GM21529 (cell line): ENCODE measurements at regions not wholly inside any gene's neighbourhood (a gene's known extent, or its start where the extent isn't known, plus 50 kb on each side); places are given as distances from the start of the nearest gene placed in this dataset.

Experiments used
- ATAC-seq: cut with Tn5 transposase; IDR thresholded peaks from one replicate; pipeline ENCODE4 v1.9.1; 2021; ENCODE audit not compliant: unreplicated experiment

DNA sequence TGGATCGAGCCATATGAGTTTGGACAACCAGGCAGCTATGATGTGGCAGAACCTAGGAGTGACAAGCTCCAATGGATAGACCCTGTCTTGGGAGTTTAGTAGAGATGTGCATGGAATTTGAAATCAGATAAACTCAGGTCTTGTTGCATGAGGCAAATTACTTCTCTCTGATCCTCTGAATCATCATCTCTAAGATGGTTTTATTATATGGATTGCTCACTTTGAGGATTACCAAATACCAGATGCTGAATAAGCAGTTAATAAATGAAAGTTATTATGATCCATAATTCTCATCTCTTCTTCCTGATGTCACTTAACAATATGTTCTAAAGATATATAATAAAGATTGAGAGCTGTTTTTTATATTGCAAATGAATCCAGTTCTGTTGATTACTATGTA lies 622.2 kb downstream of the NTRK3 start:
- no peak for ATAC-seq

GRCh38 chr15:87633525-87633924 lies 623.0 kb downstream of the NTRK3 start:
- no peak for ATAC-seq

DNA sequence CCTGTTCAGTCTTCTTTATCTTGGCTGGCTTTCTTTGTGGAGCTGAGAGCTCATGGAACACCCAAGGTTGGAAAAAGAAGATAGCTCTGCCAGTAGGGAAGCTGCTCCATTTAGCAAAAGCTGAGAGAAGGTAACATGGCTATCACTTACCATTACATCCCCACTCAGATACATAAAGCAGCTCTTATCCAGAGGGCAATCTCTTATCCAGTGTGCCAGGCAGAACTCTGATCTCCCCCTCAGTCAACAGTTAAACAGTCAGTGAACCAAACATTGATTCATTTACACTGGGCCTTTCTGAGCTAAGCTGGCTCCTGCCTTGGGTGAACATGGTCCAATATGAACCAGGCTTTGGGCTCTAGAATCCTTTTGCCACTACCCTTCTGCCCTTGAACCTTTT lies 624.2 kb downstream of the NTRK3 start:
- ATAC-seq = no peak

- no peak for ATAC-seq
These were observed 624.8 kb downstream of the NTRK3 start for GRCh38 chr15:87631775-87632174.

DNA sequence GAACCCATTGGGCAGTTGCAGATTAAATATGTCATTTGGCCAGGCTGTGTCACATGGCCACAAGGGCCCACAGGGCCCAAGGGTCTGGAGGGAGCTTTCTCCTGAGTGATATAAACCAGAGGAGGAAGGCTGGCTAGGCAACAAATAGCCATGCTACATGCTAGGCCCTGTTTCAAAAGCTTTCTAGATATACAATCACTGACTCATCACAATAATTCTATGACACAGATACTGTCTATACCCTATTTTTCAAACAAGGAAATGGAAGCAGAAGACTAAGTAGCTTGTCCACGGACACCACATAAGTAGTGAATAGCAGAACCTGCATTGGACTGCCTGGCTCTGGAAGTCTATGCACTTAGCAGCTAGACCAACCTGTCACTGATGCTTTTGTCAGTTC lies 625.4 kb downstream of the NTRK3 start:
- no peak for ATAC-seq

GRCh38 chr15:87628311-87628710 lies 628.2 kb downstream of the NTRK3 start:
- no peak for ATAC-seq

- ATAC-seq = no peak
These were observed 629.7 kb downstream of the NTRK3 start for GRCh38 chr15:87626860-87627259.

GRCh38 chr15:87623832-87624231 lies 632.7 kb downstream of the NTRK3 start:
- no peak for ATAC-seq

- ATAC-seq = no peak
These were observed 636.1 kb downstream of the NTRK3 start for GRCh38 chr15:87620393-87620792.

DNA sequence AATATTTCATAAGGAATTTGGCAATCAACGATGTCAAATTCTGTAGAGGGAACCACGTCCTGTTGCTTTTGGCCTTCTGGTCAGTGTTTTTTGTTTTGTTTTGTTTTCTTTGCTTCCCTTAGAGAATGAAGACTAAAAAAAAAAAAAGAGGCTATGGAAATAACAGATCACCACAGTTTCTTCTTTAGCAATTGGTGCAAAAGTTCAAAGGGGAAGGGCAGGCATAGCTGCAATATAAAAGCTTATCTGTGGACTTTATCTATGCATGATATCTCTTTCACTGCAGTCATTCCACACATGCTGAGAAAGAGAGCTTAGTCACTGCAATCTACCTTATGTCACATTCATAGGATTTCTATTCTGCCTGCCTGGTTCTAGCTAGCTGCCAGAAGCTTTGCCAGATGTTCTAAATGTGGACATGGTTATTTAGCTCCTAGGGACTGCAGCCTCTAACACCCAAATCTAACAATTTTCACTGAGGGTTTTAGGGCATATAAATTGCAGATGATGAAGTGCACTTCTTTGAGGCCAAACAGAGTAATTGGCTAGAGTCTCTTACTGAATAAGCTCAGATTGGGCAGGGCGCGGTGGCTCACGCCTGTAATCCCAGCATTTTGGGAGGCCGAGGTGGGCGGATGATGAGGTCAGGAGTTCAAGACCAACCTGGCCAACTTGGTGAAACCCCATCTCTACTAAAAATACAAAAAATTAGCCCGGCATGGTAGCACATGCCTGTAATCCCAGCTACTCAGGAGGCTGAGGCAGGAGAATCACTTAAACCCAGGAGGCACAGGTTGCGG lies 637.2 kb downstream of the NTRK3 start:
- ATAC-seq = no peak

GRCh38 chr15:87618203-87618725 lies 638.3 kb downstream of the NTRK3 start:
- no peak for ATAC-seq

- no peak for ATAC-seq
These were observed 641.8 kb downstream of the NTRK3 start for GRCh38 chr15:87614704-87615103.

DNA sequence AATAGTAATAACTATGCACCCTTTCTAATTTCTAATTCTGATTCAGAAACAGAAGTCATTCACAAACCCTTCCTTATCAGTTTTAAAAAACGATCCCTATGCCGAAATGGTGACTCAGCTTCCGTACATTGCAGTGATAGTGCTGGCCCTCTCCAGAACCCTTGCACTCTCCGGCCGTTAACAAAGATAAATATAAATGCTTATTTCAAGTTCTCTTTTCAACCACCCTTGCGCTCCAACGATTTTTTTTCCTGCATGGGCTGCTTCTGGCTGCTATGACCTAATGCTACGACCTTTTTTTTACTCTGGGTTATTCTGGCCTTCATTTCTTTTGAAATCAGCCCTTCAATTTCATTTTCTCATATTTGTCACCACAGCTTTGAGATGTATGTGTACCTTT lies 646.2 kb downstream of the NTRK3 start:
- ATAC-seq = no peak

DNA sequence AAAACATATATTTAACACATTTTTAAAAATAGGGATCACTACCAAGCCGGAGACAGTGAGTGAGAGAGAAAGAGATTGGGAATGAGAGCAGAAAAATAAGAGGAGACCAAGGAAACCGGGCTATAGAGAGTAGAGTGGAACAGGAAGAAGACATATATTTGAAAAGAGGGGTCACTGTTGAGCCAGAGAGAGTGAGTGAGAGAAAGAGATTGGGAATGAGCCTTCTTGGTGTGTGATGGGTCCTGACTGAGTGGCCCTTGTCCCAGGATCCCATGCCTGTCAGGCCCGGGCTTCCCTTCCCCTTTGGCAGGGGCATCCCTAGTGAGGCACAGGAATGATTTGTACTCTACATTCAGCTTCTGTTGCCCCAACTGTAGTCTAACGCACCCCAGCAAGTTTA lies 646.6 kb downstream of the NTRK3 start:
- no peak for ATAC-seq

DNA sequence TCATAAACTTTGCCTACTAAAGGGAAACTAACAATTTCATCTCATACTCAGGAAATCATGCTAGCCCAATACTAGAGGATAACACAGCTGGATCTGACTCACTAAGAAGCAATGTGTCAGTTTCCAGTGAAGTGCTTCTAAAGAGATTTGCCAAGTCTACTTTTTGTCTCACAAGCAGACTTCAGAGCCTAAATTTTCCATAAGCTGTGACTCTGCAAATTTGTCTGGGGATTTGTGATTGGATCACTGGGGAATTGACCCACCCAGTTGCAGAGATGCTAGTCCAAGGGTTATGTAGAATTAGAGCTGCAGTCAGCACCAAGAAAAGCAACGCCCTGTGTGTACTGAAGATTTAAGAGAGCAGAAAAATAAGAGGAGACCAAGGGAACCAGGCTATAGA lies 647.1 kb downstream of the NTRK3 start:
- ATAC-seq = no peak

- no peak for ATAC-seq
These were observed 648.1 kb downstream of the NTRK3 start for GRCh38 chr15:87608238-87609028.

- ATAC-seq = no peak
These were observed 649.6 kb downstream of the NTRK3 start for GRCh38 chr15:87606971-87607370.

DNA sequence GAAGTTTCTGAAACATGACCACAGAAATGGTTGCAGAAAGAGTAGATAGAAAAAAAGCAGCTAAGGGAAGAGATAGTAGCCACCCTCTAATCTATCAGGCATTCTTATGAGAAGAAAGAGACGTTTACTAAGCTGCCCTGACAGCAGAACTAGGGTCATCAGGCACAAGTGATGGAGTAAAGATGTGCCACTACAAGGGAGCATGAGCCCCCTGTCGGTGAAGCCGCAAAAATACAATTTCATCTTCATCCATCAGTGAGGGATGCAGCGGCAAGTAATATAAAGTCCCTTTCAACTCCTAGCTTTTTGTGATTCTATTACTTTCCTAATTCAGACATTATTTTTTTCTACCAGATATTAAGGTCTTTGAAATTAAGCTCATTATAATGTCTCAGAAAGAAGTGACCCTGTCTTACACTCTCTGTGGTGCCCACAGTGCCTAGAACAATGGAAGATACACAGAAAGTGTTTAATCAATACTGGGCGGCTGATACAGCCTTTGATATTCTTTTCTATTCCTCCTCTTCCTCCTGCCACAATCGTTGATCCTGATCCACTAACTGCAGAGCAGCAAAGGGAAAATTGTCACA lies 651.6 kb downstream of the NTRK3 start:
- ATAC-seq = no peak

GRCh38 chr15:87602371-87602770 lies 654.2 kb downstream of the NTRK3 start:
- no peak for ATAC-seq

DNA sequence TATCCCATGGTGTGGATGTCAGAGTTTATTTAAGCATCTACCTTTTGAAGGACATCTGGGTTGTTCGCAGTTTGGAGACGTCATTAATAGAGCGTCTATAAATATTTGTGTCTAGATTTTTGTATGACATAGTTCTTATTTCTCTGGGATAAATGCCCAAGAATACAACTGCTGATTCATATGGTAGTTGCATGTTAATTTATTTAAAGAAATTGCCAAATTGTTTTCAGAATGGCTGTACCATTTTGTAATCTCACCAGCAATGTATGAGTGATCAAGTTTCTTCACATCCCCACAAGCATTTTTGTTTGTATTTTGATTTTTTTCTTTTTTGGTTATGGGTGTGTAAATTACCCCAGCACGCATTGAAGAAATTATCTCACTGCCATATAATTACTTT lies 656.9 kb downstream of the NTRK3 start:
- no peak for ATAC-seq

DNA sequence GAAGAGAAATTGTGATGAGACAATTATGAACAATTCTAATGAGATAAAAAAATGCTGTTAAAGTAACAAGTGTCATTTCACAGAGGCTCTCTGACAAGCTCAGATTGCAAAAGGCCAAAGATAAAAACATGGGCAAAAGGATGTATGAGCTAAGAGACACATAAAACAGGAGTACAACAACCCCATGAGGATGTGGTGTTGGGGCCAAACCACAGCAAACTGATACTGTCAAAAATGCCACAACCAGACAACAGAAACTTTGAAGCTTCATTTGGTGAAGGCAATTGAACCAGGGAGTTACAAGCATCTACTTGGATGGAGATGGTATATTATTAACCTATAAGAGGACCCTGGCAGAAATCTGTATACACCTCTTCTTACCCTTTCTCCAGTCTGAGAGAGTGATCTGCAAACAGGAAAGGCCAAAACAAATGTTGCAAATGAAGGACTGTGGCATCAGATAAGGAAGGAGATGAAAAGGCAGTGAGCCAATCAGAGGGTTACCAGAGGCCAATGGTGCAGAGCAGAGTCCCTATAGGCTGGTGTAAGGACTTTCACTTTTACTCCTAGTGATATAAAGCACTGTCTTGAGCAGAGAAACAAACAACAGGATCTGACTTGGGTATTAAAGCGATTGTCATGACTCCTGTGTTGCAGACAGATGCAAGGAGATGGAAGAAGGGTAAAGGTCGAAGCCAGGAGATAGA lies 659.0 kb downstream of the NTRK3 start:
- ATAC-seq = no peak
